Temporal lobe (tissue), 1 donor: ENCODE measurements at regions not wholly inside any gene's neighbourhood (a gene's known extent, or its start where the extent isn't known, plus 50 kb on each side); places are given as distances from the start of the nearest gene placed in this dataset. TPM values are rescaled to one million over a fixed set of nuclear protein-coding genes. Genes with fewer than 3 reads are reported as not detected.

Experiments
- small RNA-seq: library from RNA; depleted of rRNA; stranded (forward); fragments of <200 nt; gene quantifications from one replicate; pipeline ENCODE3, GENCODE V24; 2014; ENCODE audit warnings: low replicate concordance

Small RNA genes lying in the stretch of these regions (small RNA-seq; reads per million reads assigned to genes)
- not detected for gene AC006065.2
- not detected for gene AC073913.2
- gene HSPE1P20, result not detected
- not detected for gene RF00019
- gene RNU1-104P, result not detected
